MV-4-11 (cell line): ENCODE measurements at regions not wholly inside any gene's neighbourhood (a gene's known extent, or its start where the extent isn't known, plus 50 kb on each side); places are given as distances from the start of the nearest gene placed in this dataset.

Source experiments
- DNase-seq: peaks from one replicate; lab custom pipeline; 2025; lab: John Stamatoyannopoulos, UW

GRCh38 chr9:124179196-124180071, 78.3 kb upstream of the NEK6 start:
- DNase-seq, result no peak

GRCh38 chr9:124180557-124180956, 77.2 kb upstream of the NEK6 start:
- DNase-seq, result no peak

GRCh38 chr9:124182741-124183140, 75.0 kb upstream of the NEK6 start:
- DNase-seq, result no peak

- DNase-seq, result no peak
Measured at GRCh38 chr9:124183772-124184171, 74.0 kb upstream of the NEK6 start.

GRCh38 chr9:124185413-124185812, 72.3 kb upstream of the NEK6 start:
- no peak for DNase-seq

- DNase-seq, result no peak
Measured at GRCh38 chr9:124187311-124187710, 70.4 kb upstream of the NEK6 start.

GRCh38 chr9:124188331-124189110, 69.2 kb upstream of the NEK6 start:
- no peak for DNase-seq

GRCh38 chr9:124190761-124191160, 67.0 kb upstream of the NEK6 start:
- no peak for DNase-seq

- DNase-seq, result no peak
Measured at GRCh38 chr9:124191691-124192395, 65.9 kb upstream of the NEK6 start.

- DNase-seq, result no peak
Measured at GRCh38 chr9:124196814-124197176, 61.0 kb upstream of the NEK6 start.

GRCh38 chr9:124197177-124198095, 60.3 kb upstream of the NEK6 start:
- DNase-seq, result peak; percentile 98

GRCh38 chr9:124198331-124198730, 59.4 kb upstream of the NEK6 start:
- DNase-seq, result no peak

GRCh38 chr9:124198948-124199347, 58.8 kb upstream of the NEK6 start:
- DNase-seq, result no peak

GRCh38 chr9:124199474-124199873, 58.3 kb upstream of the NEK6 start:
- DNase-seq, result no peak

GRCh38 chr9:124202447-124202971, 55.2 kb upstream of the NEK6 start:
- peak; percentile 100 for DNase-seq

GRCh38 chr9:124205686-124206352, 51.9 kb upstream of the NEK6 start:
- DNase-seq, result no peak

- DNase-seq, result no peak
Measured at GRCh38 chr9:124206391-124206790, 51.4 kb upstream of the NEK6 start.
